ENCODE measurements at regions not wholly inside any gene's neighbourhood (a gene's known extent, or its start where the extent isn't known, plus 50 kb on each side); places are given as distances from the start of the nearest gene placed in this dataset.

- no peak overlapping the region for H3K4me2 ChIP-seq (ENCODE audit: low read length)
- no peaks in the 10 kb centered on the region for H3K36me3 ChIP-seq (ENCODE audit: low read depth, low read length)
- H3K79me2 ChIP-seq (ENCODE audit: low read length): no peaks in the 10 kb centered on the region
- H3K27me3 ChIP-seq (ENCODE audit: low read length): no peaks in the 10 kb centered on the region
- H3K4me1 ChIP-seq (ENCODE audit: insufficient read depth, low read length): no peaks in the 10 kb centered on the region
- intact Hi-C loops (cut with micrococcal nuclease): no loop called here
- no peaks in the 10 kb centered on the region for H3K9me3 ChIP-seq (ENCODE audit: low read length)
- no peak overlapping the region for H3K9ac ChIP-seq (ENCODE audit: low read length)
- ChIA-PET POLR2A (ENCODE audit: unreplicated experiment) (no interaction called here), CTCF (no interaction called here)
- no peak overlapping the region for H2AFZ ChIP-seq (ENCODE audit: low read length)
- H3K4me3 ChIP-seq (ENCODE audit: low read length): no peak overlapping the region
- no TSS peak for BruUV-seq (replicated peaks)
- DNase-seq (no peak), ATAC-seq (no peak)
- H3K9me2 ChIP-seq (replicated peaks; ENCODE audit: low read length): no peaks in the 10 kb centered on the region
- H3K27ac ChIP-seq (ENCODE audit: low read length): no peak overlapping the region
- H4K20me1 ChIP-seq (ENCODE audit: low read length): no peaks in the 10 kb centered on the region
- no peaks in the 10 kb centered on the region for H3F3A ChIP-seq (ENCODE audit: low read length, unreplicated experiment)
- TF ChIP-seq EZH2 (IDR thresholded peaks at IDR 0.05; ENCODE audit: low read length, unreplicated experiment): no peak
Observed at GRCh38 chr4:189497516-189497915, 443.2 kb upstream of the FRG1 start.

GRCh38 chr4:189497996-189498395 is 442.7 kb upstream of the FRG1 start:
- ChIA-PET CTCF (no interaction called here), POLR2A (ENCODE audit: unreplicated experiment) (no interaction called here)
- DNase-seq (no peak), ATAC-seq (no peak)
- no peak overlapping the region for H3K9ac ChIP-seq (ENCODE audit: low read length)
- no peak for TF ChIP-seq EZH2 (IDR thresholded peaks at IDR 0.05; ENCODE audit: low read length, unreplicated experiment)
- no peak overlapping the region for H3K4me3 ChIP-seq (ENCODE audit: low read length)
- no peaks in the 10 kb centered on the region for H3K79me2 ChIP-seq (ENCODE audit: low read length)
- H3K4me1 ChIP-seq (ENCODE audit: insufficient read depth, low read length): no peaks in the 10 kb centered on the region
- intact Hi-C loops (cut with micrococcal nuclease): no loop called here
- H3K36me3 ChIP-seq (ENCODE audit: low read depth, low read length): no peaks in the 10 kb centered on the region
- H3K9me3 ChIP-seq (ENCODE audit: low read length): no peaks in the 10 kb centered on the region
- H3K4me2 ChIP-seq (ENCODE audit: low read length): no peak overlapping the region
- H3K9me2 ChIP-seq (replicated peaks; ENCODE audit: low read length): no peaks in the 10 kb centered on the region
- H3K27me3 ChIP-seq (ENCODE audit: low read length): no peaks in the 10 kb centered on the region
- no peak overlapping the region for H2AFZ ChIP-seq (ENCODE audit: low read length)
- no peaks in the 10 kb centered on the region for H4K20me1 ChIP-seq (ENCODE audit: low read length)
- no peaks in the 10 kb centered on the region for H3F3A ChIP-seq (ENCODE audit: low read length, unreplicated experiment)
- H3K27ac ChIP-seq (ENCODE audit: low read length): no peak overlapping the region
- BruUV-seq (replicated peaks): no TSS peak

- Histone ChIP-seq H3K4me2 (ENCODE audit: low read length) (no peak overlapping the region), H3F3A (ENCODE audit: low read length, unreplicated experiment) (no peaks in the 10 kb centered on the region), H3K4me1 (ENCODE audit: insufficient read depth, low read length) (no peaks in the 10 kb centered on the region), H3K27ac (ENCODE audit: low read length) (no peak overlapping the region), H4K20me1 (ENCODE audit: low read length) (no peaks in the 10 kb centered on the region), H3K4me3 (ENCODE audit: low read length) (no peak overlapping the region), H2AFZ (ENCODE audit: low read length) (no peak overlapping the region), H3K9me3 (ENCODE audit: low read length) (no peaks in the 10 kb centered on the region), H3K36me3 (ENCODE audit: low read depth, low read length) (no peaks in the 10 kb centered on the region), H3K79me2 (ENCODE audit: low read length) (no peaks in the 10 kb centered on the region), H3K9ac (ENCODE audit: low read length) (no peak overlapping the region), H3K9me2 (replicated peaks; ENCODE audit: low read length) (no peaks in the 10 kb centered on the region), H3K27me3 (ENCODE audit: low read length) (no peaks in the 10 kb centered on the region)
- POLR2A ChIA-PET (ENCODE audit: unreplicated experiment): no interaction called here
- no peak for ATAC-seq
- intact Hi-C loops (cut with micrococcal nuclease): no loop called here
- DNase-seq: no peak
- CTCF ChIA-PET: no interaction called here
- no TSS peak for BruUV-seq (replicated peaks)
- TF ChIP-seq CTCF (conservative IDR thresholded peaks at IDR 0.05; ENCODE audit: low read depth, low read length) (no peak), EZH2 (IDR thresholded peaks at IDR 0.05; ENCODE audit: low read length, unreplicated experiment) (no peak), EZH2phosphoT487 (IDR thresholded peaks at IDR 0.05; ENCODE audit: borderline replicate concordance, low read length) (no peak)
Observed at GRCh38 chr4:189498457-189498856, 442.2 kb upstream of the FRG1 start.

GRCh38 chr4:189499696-189500095 is 441.0 kb upstream of the FRG1 start:
- Histone ChIP-seq H3K9me2 (replicated peaks; ENCODE audit: low read length) (no peaks in the 10 kb centered on the region), H3K4me3 (ENCODE audit: low read length) (no peak overlapping the region), H4K20me1 (ENCODE audit: low read length) (no peaks in the 10 kb centered on the region), H3K27me3 (ENCODE audit: low read length) (no peaks in the 10 kb centered on the region), H3K9me3 (ENCODE audit: low read length) (no peaks in the 10 kb centered on the region), H3K27ac (ENCODE audit: low read length) (no peak overlapping the region), H3K9ac (ENCODE audit: low read length) (no peak overlapping the region), H3K79me2 (ENCODE audit: low read length) (no peaks in the 10 kb centered on the region), H3K36me3 (ENCODE audit: low read depth, low read length) (no peaks in the 10 kb centered on the region), H3K4me2 (ENCODE audit: low read length) (no peak overlapping the region), H2AFZ (ENCODE audit: low read length) (no peak overlapping the region), H3F3A (ENCODE audit: low read length, unreplicated experiment) (no peaks in the 10 kb centered on the region), H3K4me1 (ENCODE audit: insufficient read depth, low read length) (no peaks in the 10 kb centered on the region)
- ChIA-PET POLR2A (ENCODE audit: unreplicated experiment) (no interaction called here), CTCF (no interaction called here)
- ATAC-seq (no peak), DNase-seq (no peak)
- intact Hi-C loops (cut with micrococcal nuclease): no loop called here
- TF ChIP-seq CTCF (conservative IDR thresholded peaks at IDR 0.05; ENCODE audit: low read depth, low read length) (no peak), EZH2 (IDR thresholded peaks at IDR 0.05; ENCODE audit: low read length, unreplicated experiment) (no peak), EZH2phosphoT487 (IDR thresholded peaks at IDR 0.05; ENCODE audit: borderline replicate concordance, low read length) (no peak)
- no TSS peak for BruUV-seq (replicated peaks)

All from PC-3 (cell line).